HG02885 (cell line): ENCODE measurements at regions not wholly inside any gene's neighbourhood (a gene's known extent, or its start where the extent isn't known, plus 50 kb on each side); places are given as distances from the start of the nearest gene placed in this dataset.

Experiments used
- ATAC-seq: cut with Tn5 transposase; IDR thresholded peaks from one replicate; pipeline ENCODE4 v1.9.1; 2021; ENCODE audit warnings: mild to moderate bottlenecking; ENCODE audit not compliant: unreplicated experiment, poor library complexity

DNA sequence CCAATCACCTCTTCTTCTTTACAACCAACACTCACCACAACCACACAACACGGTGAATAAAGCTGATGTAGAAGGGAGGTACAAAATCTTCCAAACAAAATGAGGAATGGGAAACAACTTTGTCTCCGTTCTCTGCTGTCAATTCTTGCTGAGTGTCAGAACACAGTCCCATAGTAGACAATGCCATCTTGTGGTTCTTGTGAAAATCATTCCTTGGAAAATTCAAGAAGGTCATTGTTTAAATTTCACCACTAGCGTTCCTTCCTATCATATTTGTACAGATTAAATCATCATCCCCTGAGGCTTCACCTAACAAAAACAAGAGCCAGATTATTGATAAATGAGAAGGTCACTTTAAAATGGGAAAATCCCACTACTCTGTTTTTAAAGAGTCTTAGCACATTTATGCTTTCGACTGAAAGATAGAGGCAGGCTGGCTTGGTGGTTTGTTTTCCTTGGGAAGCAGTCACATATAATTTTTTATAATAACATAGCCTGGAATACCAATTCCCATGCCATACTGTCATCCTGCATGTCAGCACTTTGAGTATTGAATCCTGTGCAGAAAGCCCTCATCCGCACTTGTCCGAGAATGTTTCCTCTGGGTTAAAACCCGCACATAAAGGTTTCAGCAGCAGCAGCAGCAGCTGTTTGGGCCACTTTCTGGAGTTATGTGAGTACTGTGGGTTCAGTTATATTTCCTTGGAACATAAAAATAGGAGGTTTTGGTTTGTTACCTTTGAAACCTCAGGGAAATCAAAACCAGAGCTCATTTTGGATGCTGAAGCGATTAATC lies 395.0 kb upstream of the SMARCA2 start:
- ATAC-seq = no peak

DNA sequence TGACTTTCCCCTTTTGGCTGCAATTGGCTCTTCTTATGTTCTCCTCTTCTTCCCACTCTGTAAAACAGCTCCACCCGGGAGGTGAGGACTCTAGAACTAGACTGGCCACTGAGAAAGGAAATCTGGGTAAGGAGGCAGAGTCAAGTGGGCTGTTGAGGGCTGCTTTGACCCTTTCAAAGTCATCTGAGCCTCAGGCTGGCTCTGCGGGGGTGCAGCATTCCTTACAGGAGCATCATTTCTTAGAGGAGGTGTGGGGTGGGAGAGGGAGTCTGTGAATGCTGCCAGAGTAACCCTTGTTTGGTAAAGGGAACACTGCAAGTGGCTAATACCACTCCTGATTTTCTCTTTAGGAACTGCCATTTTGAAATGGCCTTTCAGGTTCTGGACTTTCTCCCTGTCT lies 377.7 kb upstream of the SMARCA2 start:
- ATAC-seq = no peak

DNA sequence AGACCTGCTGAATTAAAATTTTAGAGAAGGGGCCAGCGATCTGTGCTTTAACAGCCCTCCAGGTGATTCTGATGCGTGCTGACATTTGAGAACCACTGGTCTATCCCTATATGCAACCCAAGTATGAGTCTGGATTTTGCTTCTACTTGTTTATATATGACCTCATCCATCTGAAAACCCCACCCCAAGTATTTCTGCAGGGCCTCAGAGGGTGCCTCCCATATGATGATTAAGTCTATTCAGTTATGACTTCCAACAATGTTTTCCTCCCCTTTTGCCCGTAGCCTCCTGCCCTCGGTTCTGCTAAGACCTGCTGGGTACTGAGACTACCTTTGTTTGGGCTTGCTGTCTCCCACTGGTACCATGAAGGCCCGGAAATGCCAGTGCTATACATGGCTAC lies 376.0 kb upstream of the SMARCA2 start:
- ATAC-seq = no peak

DNA sequence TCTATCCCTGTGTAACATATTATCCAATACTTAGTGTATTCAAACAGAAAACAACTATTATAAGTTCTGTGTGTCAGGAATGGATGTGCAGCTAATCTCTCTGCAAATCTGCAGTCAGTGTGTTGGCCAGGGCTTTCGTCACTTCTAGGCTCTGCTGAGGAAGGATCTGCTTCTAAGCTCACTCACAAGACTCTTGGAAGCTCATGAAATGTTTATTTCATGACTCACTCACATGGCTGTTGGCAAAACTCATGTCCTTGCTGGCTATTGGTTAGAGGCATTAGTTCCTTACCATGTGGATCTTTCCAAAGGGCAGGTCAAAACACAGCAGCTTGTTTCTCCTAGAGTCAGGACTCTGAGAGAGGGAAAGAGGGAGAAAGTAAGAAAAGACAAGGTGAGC lies 367.4 kb upstream of the SMARCA2 start:
- ATAC-seq = no peak

DNA sequence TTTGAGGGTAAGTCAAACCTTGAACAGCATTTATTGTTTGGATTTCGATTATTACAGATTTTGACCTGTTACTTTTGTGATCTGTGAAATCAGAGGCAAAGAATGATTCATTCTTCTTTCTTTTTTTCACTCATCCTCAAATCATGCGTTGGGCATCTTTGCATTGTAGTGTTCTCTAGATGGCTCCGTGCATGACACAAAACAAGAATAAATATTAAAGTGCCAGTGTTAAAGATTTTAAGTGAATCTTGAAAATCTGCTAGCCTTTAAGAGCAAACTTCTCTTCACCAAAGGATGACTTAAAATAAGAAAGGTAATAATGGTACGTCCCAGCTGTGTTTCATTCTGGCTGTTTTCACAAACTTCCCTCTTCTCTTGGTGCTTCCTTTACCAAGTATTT lies 361.9 kb upstream of the SMARCA2 start:
- ATAC-seq = no peak

DNA sequence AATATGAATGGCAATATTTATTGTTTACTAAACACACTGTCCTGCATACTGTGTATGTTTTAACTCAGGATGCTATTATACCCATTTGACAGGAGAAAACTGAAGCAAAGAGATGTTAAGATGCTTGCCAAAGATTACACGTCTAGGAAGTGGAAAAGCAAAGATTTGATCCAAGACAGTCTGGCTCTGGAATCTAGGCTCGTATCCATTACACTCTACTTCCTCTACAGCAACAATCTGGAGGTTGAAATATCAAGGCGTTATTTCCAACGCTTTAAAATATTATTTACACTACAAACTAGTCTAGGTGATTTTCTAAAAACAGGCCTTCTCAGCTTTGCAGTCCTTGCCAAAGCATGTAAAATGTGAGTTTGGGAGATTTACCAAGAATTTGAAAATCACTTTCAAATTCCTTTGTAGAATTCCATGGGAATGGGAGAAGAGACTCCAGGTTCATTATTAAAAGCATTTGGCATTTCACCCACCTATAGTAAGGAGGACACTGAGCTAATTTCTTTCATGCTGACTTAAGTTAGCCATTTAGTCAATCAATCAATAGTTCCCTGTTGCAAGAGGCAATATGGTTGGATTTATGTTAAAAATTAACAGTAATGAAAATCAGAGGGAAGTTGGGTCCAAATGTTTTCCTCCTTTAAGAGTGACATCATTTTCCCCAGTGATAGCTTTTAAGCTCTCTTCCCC lies 356.3 kb upstream of the SMARCA2 start:
- no peak for ATAC-seq

DNA sequence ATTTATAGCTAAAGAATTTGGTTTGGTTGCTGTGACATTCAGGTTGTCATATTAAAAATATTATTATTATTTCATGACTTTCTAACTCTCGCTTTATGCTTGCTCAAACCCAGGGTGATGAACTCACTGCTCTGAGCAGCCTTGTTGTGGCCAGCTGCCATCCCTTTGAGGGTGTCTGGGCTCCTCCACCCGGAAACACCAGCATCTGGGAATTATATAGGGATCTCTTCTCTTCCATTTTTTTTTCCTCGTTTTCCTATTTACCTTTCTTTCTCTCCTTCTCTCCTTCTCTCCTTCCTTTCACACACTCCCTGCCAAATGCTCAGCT lies 355.8 kb upstream of the SMARCA2 start:
- ATAC-seq = no peak

DNA sequence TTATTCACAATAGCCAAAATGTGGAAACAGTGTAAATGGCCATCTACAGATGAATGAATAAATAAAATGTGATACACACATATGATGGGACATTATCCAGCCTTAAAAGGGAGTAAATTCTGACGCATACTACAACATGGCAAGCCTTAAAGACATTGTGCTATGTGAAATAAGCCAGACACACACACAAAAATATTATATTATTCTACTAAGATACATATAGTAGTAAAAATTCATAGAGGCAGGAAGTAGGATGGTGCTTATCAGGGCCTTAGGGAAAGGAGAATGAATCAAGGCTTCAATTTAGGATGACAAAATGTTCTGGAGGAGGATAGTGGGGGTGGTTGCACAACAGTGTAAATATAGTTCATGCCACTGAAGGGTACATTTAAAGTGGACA lies 346.7 kb upstream of the SMARCA2 start:
- no peak for ATAC-seq

DNA sequence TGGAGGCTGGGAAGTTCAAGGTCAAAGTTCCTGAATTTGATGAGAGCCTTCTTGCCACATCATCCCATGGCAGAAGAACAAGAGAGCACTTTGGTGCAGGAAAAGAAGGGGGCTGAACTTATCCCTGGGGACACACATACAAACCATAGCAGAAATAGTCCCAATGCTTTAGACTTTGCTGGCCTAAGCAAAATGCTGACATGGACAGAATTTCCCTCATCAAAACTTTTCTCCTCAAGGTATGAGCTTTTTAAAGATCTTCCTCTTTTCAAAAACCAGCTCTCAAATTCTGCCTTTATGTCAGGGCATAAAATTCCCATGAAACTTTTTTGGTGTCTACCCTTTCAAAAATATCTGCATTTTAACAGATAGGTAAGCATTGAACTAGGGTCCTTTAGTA lies 341.8 kb upstream of the SMARCA2 start:
- ATAC-seq = no peak

DNA sequence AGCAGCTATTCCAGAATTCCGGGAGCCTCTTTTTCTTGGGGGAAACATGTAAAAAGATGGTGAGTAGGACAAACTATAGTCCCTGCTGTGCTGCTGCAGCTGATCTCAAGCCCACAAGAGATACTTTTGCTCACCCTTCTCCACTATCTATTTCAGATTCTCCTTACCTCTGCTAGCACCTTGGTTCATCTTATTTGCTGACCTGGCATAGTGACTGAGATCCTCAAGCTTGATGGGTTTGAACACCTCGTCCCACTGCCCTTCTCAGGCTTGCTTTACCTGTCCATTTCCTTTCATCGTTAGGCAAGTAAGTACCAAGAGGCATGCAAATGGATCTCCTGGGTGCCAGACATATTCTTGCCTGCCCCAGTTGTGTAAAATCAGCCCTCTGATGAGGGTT lies 338.4 kb upstream of the SMARCA2 start:
- ATAC-seq = no peak

DNA sequence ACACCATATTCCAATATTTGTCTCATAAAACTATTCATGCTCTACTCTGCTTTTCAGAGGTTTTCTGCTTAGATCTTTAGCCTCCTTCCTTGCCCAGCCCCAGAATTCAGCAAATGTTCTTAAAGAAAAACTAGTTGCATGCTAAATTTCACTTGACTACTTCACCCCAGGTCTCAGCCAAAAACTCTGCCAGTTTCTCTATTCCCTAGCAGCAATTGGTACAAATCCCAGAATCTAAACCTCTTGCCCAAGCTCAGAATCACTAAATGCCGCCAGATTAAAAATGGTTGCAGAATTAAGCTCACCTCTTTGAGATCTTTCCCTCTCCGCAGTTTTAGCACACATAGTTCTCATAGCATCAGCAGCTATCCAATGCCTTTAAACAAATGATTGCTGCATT lies 331.2 kb upstream of the SMARCA2 start:
- no peak for ATAC-seq

DNA sequence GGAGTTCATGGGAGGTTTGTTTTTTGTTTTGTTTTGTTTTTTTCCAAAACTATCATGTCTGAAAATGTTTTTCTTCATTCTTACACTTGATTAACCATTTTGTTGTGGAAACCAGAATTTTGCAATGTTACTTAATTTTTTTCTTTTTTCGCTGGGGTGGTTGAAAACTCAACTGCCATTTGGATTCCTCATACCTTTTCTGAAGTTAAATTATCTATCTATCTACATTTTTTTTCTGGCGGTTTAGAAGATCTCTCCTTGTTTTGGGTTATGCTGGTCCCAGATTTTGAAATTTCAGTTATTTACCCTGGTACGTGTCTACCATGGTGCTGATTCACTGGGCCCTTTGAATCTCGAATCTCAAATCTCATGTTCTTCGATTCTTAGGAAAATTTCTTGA lies 316.2 kb upstream of the SMARCA2 start:
- no peak for ATAC-seq

DNA sequence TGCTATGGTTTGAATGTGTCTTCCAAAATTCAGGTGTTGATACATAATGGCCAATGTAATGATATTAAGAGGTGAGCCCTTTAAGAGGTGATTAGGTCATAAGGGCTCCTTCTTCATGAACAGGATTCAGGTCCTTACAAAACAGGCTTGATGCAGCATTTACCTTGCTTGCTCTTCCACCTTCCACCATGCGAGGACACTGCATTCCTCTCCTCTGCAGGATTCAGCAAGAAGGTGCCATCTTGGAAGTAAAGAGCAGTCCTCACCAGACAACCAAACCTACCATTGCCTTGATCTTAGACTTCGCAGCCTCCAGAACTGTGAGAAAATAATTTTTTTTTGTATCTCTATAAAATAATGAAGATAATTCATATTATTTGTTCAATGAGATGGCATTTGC lies 314.0 kb upstream of the SMARCA2 start:
- no peak for ATAC-seq

DNA sequence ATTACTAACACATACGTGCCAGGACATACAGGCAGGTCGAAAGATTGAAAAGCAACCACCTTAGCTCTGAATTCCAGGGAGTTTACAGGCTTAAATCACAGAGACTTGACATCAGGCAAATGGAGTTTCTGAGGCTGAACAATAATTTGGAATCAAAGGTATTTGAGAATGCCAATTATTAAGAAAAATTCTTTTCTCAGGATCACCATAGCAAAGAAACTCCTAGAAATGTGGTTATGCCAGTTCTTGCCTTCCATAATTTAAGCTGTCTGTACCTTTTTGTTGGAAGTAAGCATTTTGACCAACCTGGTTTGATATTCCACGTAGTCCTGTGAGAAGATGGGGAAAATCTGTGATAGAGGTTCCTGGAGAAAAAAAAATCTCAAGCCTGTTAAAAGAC lies 312.4 kb upstream of the SMARCA2 start:
- ATAC-seq = no peak

DNA sequence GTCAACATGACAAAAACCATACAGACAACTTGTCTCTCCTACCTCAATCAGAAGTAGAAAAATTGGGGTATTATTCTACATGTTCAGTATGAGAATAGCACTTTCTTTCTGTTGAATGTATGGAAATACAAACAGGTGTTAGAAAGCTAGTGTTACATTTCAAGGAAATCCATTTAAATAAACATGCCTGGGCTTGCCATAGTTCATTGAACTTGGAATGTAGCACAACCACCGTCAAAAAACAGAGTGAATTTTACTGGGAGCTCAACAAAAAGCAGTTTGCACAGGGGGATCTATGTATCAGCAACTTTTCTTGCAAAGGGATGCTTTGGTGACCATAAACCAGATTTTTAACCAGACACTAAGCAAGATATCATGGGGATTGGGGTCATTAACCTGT lies 307.9 kb upstream of the SMARCA2 start:
- no peak for ATAC-seq

DNA sequence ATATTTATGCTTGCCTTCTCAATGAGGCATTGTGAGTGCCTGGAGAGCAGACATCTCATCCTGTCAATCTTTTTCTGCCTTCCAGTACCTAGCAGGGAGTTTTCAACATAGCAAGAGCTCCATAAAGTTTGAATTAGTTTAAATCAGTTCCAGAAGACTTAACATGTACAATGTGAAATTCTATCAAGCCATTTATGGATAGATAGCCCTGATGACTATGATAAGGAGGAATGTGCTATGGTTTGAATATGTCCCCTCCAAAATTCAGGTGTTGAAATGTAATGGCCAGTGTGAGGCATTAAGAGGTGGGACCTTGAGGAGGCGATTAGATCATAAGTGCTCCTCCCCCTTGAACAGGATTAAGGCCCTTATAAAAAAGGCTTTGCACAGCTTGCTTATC lies 306.9 kb upstream of the SMARCA2 start:
- ATAC-seq = no peak

DNA sequence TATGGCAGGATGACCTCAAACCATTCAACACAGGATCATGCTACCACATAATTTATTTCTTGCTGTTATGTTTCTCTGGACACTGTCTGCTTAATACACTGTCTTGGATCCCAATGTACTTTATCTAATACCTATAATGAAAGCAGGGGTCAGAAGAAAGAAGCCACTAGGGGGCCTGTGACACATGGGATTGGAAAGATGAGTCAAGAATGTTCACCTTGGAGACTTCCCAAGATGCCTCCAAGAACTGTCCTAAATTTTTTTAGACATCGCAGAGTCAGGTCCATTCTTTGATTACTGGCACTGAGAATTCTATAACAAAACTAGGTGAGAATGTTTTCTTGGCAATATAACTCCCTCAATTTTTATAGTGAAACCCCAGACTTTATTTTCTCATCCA lies 305.8 kb upstream of the SMARCA2 start:
- ATAC-seq = no peak

DNA sequence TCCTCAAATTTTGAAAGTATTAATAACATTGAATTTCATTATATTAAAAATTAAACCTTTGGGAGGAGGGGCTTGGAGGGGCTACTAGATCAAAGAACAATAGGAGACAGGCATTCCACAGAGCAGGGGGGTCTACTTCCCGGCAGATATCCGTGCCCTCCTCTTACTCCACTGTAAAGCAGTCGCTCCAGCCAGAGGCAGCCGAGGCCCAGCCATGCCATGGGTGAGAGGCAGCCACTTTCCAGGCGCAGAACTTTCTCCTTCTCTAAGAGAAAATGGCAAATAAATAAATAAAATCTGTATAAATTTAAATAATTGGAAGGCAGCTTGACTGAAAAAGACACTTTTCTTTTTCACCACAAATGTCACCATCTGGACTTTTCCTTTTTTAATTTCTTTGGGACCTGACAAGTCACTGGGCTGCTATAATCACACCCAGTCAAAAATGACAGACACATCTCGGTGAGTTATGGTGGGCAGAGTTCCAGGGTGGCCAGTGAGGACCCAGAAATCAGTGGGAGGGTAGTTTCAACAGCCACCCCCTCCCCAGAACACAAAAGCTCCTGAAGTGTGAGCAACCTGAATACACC lies 302.2 kb upstream of the SMARCA2 start:
- ATAC-seq = no peak

DNA sequence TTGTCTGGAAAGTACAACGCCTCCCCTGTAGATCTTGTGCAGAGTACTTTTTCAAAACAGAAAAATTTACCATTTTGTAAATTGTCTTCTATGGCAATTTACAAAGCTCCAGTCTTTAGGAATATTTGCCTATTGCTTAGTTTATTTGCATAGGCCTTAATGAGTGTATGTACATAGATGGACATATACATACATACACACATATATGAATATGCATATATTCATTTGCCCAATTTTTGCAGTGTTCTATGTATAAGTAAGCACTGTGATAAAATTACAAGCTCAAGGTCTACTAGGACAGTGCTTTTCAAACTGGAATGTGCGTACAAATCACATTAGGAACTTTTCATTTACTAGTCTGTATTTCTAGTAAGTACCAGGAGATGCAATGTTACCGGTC lies 301.3 kb upstream of the SMARCA2 start:
- no peak for ATAC-seq

DNA sequence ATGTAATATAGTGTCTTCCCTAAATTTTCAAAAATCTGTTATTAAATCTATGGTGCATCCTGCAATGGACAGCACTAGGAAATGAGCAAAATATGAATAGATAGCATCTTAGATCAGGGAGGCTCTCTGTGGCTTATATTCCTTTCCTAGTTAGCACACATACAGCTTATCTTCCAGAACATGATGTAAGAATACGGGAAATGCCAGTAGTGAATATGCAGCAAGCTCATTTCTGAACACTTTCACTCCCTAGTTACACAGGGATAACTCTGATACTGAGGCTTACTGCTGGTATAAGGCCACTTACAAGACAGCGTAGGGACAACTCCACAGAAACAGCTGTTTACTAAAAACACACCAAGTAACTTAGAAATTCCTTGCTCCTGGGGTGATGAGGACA lies 297.3 kb upstream of the SMARCA2 start:
- ATAC-seq = no peak

DNA sequence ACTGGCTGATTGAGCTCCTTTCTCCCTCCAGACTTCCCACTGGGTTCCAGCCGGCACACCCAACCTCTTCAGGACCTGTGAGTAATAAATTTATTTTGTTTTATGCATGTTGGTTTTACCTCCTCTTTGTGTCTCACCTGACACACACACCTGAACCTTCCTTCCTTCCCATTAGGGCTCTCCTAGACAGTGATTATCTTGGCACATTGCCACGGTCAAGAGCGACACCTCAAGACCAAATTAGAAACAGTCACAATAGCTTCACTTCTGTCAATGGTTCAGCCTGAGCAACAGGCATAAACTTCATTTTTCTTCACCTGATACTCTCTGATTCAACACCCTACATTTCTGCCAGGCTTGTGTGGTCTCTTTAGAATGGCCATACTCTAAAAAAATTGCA lies 296.3 kb upstream of the SMARCA2 start:
- ATAC-seq = no peak

DNA sequence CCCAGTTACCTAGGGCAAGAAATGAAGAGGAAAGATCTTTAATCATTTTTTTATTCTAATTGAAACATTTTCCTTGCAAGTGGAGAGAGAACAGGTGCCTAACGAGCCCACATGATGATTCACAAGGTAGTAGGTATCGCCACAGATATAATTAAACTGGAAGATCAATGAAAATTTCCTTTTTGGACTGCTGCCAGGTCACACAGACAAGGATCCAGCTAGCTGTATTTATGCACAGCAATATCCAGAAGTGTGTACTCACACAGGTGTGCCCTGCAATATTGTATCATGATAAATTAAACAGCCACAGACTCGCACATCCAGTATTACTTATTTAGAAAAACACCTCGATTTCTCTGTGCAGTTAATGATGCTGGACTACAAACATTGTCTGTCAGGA lies 294.0 kb upstream of the SMARCA2 start:
- ATAC-seq = no peak
